Fibroblast of lung (primary cell): ENCODE measurements at regions not wholly inside any gene's neighbourhood (a gene's known extent, or its start where the extent isn't known, plus 50 kb on each side); places are given as distances from the start of the nearest gene placed in this dataset.

ENCODE experiments used
- EZH2 ChIP-seq: IDR thresholded peaks from 2 replicates; pipeline ENCODE4 v1.5.1; 2012; ENCODE audit warnings: low read length, control low read depth, mild to moderate bottlenecking; ENCODE audit errors: missing control alignments
- TF ChIP-seq, protein P1 (sequence below), 2 donors: IDR thresholded peaks in 1 of 2; conservative IDR thresholded peaks in 1 of 2; 1 replicate in 1 of 2; 2 replicates in 1 of 2; pipeline ENCODE4 v1.5.1; 2011 to 2012; ENCODE audit warnings: low read length in 2 of 2, control low read depth in 1 of 2, inconsistent platforms in 1 of 2, low read depth in 1 of 2, mild to moderate bottlenecking in 1 of 2

DNA sequence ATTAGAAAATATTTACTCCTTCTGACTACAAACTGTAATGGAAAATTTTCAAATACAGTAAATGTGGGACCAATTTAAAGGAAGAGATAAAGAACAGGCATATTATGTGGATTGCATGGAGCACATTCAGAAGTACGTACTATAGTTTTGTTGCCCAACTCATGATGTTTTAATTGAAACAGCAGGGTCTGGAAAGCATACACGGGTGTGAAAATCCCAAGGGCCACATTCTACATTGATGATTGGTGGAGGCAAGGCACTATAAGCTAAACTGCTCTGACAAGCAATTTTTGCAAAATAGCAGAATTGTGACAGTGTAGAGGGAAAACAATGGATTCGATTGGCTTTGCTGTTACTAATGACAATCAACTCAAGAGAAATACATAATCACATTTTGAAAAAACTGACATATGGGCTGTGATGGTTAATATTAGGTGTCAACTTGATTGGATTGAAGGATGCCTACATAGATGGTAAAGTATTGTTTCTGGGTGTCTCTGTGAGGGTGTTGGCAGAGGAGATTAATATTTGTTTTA lies 458.6 kb downstream of the PYDC2 start:
- TF ChIP-seq, protein P1, sequence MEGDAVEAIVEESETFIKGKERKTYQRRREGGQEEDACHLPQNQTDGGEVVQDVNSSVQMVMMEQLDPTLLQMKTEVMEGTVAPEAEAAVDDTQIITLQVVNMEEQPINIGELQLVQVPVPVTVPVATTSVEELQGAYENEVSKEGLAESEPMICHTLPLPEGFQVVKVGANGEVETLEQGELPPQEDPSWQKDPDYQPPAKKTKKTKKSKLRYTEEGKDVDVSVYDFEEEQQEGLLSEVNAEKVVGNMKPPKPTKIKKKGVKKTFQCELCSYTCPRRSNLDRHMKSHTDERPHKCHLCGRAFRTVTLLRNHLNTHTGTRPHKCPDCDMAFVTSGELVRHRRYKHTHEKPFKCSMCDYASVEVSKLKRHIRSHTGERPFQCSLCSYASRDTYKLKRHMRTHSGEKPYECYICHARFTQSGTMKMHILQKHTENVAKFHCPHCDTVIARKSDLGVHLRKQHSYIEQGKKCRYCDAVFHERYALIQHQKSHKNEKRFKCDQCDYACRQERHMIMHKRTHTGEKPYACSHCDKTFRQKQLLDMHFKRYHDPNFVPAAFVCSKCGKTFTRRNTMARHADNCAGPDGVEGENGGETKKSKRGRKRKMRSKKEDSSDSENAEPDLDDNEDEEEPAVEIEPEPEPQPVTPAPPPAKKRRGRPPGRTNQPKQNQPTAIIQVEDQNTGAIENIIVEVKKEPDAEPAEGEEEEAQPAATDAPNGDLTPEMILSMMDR (conservative IDR thresholded peaks at IDR 0.05 in 1 of 2, IDR thresholded peaks at IDR 0.05 in 1 of 2; ENCODE audit: low read depth in 1 of 2, low read length in 2 of 2), result no peak
- no peak for TF ChIP-seq EZH2
